Keratinocyte (primary cell): ENCODE measurements at regions not wholly inside any gene's neighbourhood (a gene's known extent, or its start where the extent isn't known, plus 50 kb on each side); places are given as distances from the start of the nearest gene placed in this dataset.

ENCODE experiments used
- DNase-seq: peaks from one replicate; pipeline ENCODE4 v3.0.0-alpha.2; 2011; ENCODE audit warnings: low read depth, missing footprints, low spot score
- FAIRE-seq: peaks from 2 replicates; lab custom pipeline; 2011; peaks lifted over from hg19 to GRCh38; lab: Jason Lieb, UNC
- H2AFZ ChIP-seq: 2 replicates; pipeline ENCODE4 v1.6.0; 2012; ENCODE audit warnings: low read length, control low read depth, inconsistent platforms; ENCODE audit not compliant: control insufficient read depth
- H3K27ac ChIP-seq: 2 replicates; pipeline ENCODE4 v1.5.1; 2011; ENCODE audit warnings: low read length; ENCODE audit not compliant: control insufficient read depth, insufficient read depth
- H3K27me3 ChIP-seq: 3 replicates; pipeline ENCODE4 v1.6.0; 2011; ENCODE audit warnings: low read length; ENCODE audit not compliant: control insufficient read depth, insufficient read depth; ENCODE audit errors: extremely low read depth
- H3K36me3 ChIP-seq, 2 experiments: 2 replicates in 1 of 2; 3 replicates in 1 of 2; pipeline ENCODE4 v1.5.1; 2011; ENCODE audit warnings: low read length in 2 of 2, mild to moderate bottlenecking in 1 of 2; ENCODE audit not compliant: control insufficient read depth in 2 of 2, insufficient read depth in 2 of 2; ENCODE audit errors: extremely low read depth in 1 of 2
- H3K4me1 ChIP-seq: 3 replicates; pipeline ENCODE4 v1.5.1; 2011; ENCODE audit warnings: low read length; ENCODE audit not compliant: control insufficient read depth, insufficient read depth; ENCODE audit errors: extremely low read depth
- H3K4me2 ChIP-seq: 3 replicates; pipeline ENCODE4 v1.6.0; 2011; ENCODE audit warnings: low read depth, low read length; ENCODE audit not compliant: control insufficient read depth, insufficient read depth; ENCODE audit errors: extremely low read depth
- H3K4me3 ChIP-seq, 3 experiments: fragments of 200-600 bp in 1 of 3; sonication (generic) in 1 of 3; 2 replicates in 2 of 3; 3 replicates in 1 of 3; pipeline ENCODE4 v1.5.1; 2011 to 2016; ENCODE audit warnings: low read length in 3 of 3, mild to moderate bottlenecking in 3 of 3, control low read depth in 2 of 3, inconsistent platforms in 1 of 3, low read depth in 1 of 3, mixed read lengths in 1 of 3, mixed run types in 1 of 3, moderate library complexity in 1 of 3; ENCODE audit not compliant: control insufficient read depth in 2 of 3, insufficient read depth in 2 of 3; ENCODE audit errors: extremely low read depth in 1 of 3
- H3K79me2 ChIP-seq: 2 replicates; pipeline ENCODE4 v1.6.0; 2012; ENCODE audit warnings: low read length; ENCODE audit not compliant: control insufficient read depth, insufficient read depth
- H3K9ac ChIP-seq: 3 replicates; pipeline ENCODE4 v1.6.0; 2011; ENCODE audit warnings: low read length; ENCODE audit not compliant: control insufficient read depth, insufficient read depth; ENCODE audit errors: extremely low read depth
- H3K9me1 ChIP-seq: 3 replicates; pipeline ENCODE4 v1.6.0; 2011; ENCODE audit warnings: low read length; ENCODE audit not compliant: control insufficient read depth, insufficient read depth; ENCODE audit errors: extremely low read depth
- H3K9me3 ChIP-seq: 2 replicates; pipeline ENCODE4 v1.5.1; 2012; ENCODE audit warnings: low read depth, low read length; ENCODE audit not compliant: control insufficient read depth
- H4K20me1 ChIP-seq: 3 replicates; pipeline ENCODE4 v1.6.0; 2011; ENCODE audit warnings: low read length; ENCODE audit not compliant: control insufficient read depth, insufficient read depth; ENCODE audit errors: extremely low read depth
- EZH2 ChIP-seq: IDR thresholded peaks from one replicate; pipeline ENCODE4 v1.6.1; 2012; ENCODE audit warnings: inconsistent platforms, mild to moderate bottlenecking, low read length, moderate library complexity
- dilution Hi-C: fragments of 300-500 bp; cut with MboI; formaldehyde crosslinking; loops from one replicate; pipeline ENCODE4 v1.7.0; 2020; ENCODE audit warnings: low sequenced_read_pairs; ENCODE audit not compliant: extremely low pct_ligation_motif_present
- TF ChIP-seq, protein P1 (sequence below), 3 experiments: IDR thresholded peaks in 1 of 3; conservative IDR thresholded peaks in 1 of 3; optimal IDR thresholded peaks in 1 of 3; 2 replicates in 2 of 3; 3 replicates in 1 of 3; pipeline versions ENCODE3 to v1.5.1; 2011; ENCODE audit warnings: low read length in 3 of 3, mild to moderate bottlenecking in 3 of 3, moderate library complexity in 2 of 3, control low read depth in 1 of 3, inconsistent platforms in 1 of 3; ENCODE audit not compliant: insufficient read depth in 2 of 3; ENCODE audit errors: extremely low read depth in 1 of 3

DNA sequence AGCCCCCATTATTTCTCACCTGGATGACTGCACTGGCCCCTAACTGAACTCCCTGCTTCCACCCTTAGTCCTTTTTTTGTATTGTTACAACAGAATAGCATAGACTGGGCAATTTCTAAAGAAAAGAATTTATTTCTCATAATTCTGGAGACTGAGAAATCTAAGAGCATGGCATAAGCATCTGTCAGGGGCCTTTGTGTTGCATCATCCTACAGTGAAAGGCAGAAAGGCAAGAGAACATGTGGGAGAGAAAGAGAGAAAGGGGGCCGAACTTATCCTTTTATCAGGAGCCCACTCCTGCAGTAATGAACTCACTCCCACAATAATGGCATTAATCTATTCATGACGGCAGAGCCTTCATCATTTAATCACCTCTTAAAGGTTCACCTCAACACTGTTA lies 122.1 kb downstream of the EFNB1 start:
- dilution Hi-C loops = no loop called here
- H3K9ac ChIP-seq = no peak overlapping the region
- no peaks in the 10 kb centered on the region for H3K9me3 ChIP-seq
- no peak overlapping the region for H3K27ac ChIP-seq
- H3K79me2 ChIP-seq = no peaks in the 10 kb centered on the region
- H3K4me2 ChIP-seq = no peak overlapping the region
- no peak overlapping the region for H2AFZ ChIP-seq
- H3K9me1 ChIP-seq = no peaks in the 10 kb centered on the region
- peaks cover 4% of the 10 kb centered on the region for H3K27me3 ChIP-seq
- TF ChIP-seq, protein P1, sequence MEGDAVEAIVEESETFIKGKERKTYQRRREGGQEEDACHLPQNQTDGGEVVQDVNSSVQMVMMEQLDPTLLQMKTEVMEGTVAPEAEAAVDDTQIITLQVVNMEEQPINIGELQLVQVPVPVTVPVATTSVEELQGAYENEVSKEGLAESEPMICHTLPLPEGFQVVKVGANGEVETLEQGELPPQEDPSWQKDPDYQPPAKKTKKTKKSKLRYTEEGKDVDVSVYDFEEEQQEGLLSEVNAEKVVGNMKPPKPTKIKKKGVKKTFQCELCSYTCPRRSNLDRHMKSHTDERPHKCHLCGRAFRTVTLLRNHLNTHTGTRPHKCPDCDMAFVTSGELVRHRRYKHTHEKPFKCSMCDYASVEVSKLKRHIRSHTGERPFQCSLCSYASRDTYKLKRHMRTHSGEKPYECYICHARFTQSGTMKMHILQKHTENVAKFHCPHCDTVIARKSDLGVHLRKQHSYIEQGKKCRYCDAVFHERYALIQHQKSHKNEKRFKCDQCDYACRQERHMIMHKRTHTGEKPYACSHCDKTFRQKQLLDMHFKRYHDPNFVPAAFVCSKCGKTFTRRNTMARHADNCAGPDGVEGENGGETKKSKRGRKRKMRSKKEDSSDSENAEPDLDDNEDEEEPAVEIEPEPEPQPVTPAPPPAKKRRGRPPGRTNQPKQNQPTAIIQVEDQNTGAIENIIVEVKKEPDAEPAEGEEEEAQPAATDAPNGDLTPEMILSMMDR (optimal IDR thresholded peaks at IDR 0.05 in 1 of 3, IDR thresholded peaks at IDR 0.05 in 1 of 3, conservative IDR thresholded peaks at IDR 0.05 in 1 of 3; ENCODE audit: extremely low read depth in 1 of 3, insufficient read depth in 2 of 3, low read length in 3 of 3) = no peak
- no peak for TF ChIP-seq EZH2
- no peaks in the 10 kb centered on the region for H3K4me1 ChIP-seq
- FAIRE-seq (no peak), DNase-seq (no peak)
- H3K36me3 ChIP-seq = no peaks in the 10 kb centered on the region
- H4K20me1 ChIP-seq = no peaks in the 10 kb centered on the region
- H3K4me3 ChIP-seq = no peak overlapping the region

DNA sequence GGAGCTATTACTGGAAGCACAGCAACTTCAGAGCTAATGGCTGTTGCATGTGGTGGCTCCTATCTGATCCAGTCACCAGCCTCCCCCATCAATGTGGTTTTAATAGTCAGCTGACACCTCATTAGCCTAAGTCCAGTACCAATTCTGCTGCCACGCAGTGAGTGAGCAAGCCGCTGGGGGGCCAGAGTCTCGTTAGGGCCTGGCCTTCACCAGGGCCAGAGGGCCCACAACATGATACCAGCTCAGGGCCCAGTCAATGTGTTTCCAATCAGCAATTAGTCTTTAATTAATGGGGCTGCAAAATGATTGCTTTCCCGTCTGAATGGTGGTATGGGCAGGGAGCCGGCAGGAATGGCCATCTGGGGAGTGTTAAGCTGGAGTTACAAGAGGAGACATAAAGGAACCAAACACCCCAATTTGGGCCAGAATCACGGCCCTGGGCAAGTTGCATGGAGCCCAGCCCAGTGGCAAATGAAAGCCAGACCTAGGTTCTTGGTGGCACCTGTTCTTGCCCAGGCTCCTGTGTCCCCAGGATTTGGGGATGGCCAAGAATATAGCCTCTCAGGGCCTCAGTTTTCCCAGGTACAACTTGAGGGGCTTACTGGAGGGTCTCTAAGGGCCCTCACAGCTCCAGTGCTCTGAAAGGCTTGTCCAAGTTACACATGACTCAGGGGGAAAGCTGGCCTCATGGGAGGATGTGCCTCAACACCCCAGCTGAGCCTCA lies 119.2 kb downstream of the EFNB1 start:
- Histone ChIP-seq H3K9me1 (no peaks in the 10 kb centered on the region), H3K4me2 (no peak overlapping the region), H4K20me1 (no peaks in the 10 kb centered on the region), H3K79me2 (no peaks in the 10 kb centered on the region), H3K4me1 (peaks cover 3% of the 10 kb centered on the region), H3K27me3 (peaks cover 4% of the 10 kb centered on the region), H2AFZ (no peak overlapping the region), H3K9ac (no peak overlapping the region), H3K36me3 (no peaks in the 10 kb centered on the region), H3K4me3 (no peak overlapping the region), H3K9me3 (no peaks in the 10 kb centered on the region), H3K27ac (no peak overlapping the region)
- DNase-seq = no peak
- dilution Hi-C loops = no loop called here
- TF ChIP-seq EZH2 = no peak
- TF ChIP-seq, protein P1 (optimal IDR thresholded peaks at IDR 0.05 in 1 of 3, IDR thresholded peaks at IDR 0.05 in 1 of 3, conservative IDR thresholded peaks at IDR 0.05 in 1 of 3; ENCODE audit: extremely low read depth in 1 of 3, insufficient read depth in 2 of 3, low read length in 3 of 3) = no peak
- FAIRE-seq = no peak
